Panc1 (cell line): ENCODE measurements at regions not wholly inside any gene's neighbourhood (a gene's known extent, or its start where the extent isn't known, plus 50 kb on each side); places are given as distances from the start of the nearest gene placed in this dataset.
"Not testable (repeated sequence)": the region's sequence is repeated elsewhere in the genome, so short reads cannot be mapped to it uniquely, and the experiment has no call there.

Source experiments
- ATAC-seq: fragments of 200-7000 bp; cut with Tn5 transposase; 2 replicates; pipeline ENCODE4 v1.9.1; 2020; ENCODE audit warnings: mild to moderate bottlenecking, moderate library complexity
- BruUV-seq: library from RNA; stranded (reverse); fragments of 400-500 nt; replicated peaks from 2 replicates; lab custom pipeline; 2021; lab: Mats Ljungman, UMichigan
- CTCF ChIA-PET: fragments of 300-600 bp; sonication (Branson Sonifier 250); formaldehyde crosslinking; loops from one replicate; lab custom pipeline; 2022; ENCODE audit warnings: antibody characterized with exemption; lab: Charles Lee
- POLR2A ChIA-PET: fragments of 300-600 bp; sonication (Branson Sonifier 250); formaldehyde crosslinking; loops from one replicate; lab custom pipeline; 2022; ENCODE audit warnings: antibody characterized with exemption; lab: Charles Lee
- DNase-seq: peaks from one replicate; pipeline ENCODE4 v3.0.0-alpha.2; 2010; ENCODE audit warnings: low read depth, low spot score
- H3K27ac ChIP-seq: 2 replicates; pipeline ENCODE4 v1.5.1; 2011; ENCODE audit warnings: mild to moderate bottlenecking, low read length, inconsistent platforms
- H3K27me3 ChIP-seq: fragments of 200-500 bp; sonication (Bioruptor generic); 2 replicates; pipeline ENCODE4 v1.6.0; 2014; ENCODE audit warnings: low read length, inconsistent platforms; ENCODE audit not compliant: control insufficient read depth, insufficient read depth
- H3K36me3 ChIP-seq: fragments of 200-500 bp; sonication (Bioruptor generic); 2 replicates; pipeline ENCODE4 v1.5.1; 2014; ENCODE audit warnings: inconsistent platforms, mild to moderate bottlenecking, low read length, moderate library complexity; ENCODE audit not compliant: control insufficient read depth, insufficient read depth
- H3K4me1 ChIP-seq: 2 replicates; pipeline ENCODE4 v1.5.1; 2011; ENCODE audit warnings: inconsistent platforms, mild to moderate bottlenecking, low read length, moderate library complexity; ENCODE audit not compliant: control insufficient read depth, insufficient read depth
- H3K4me3 ChIP-seq, 2 experiments: 2 replicates each; pipeline ENCODE4 v1.5.1; 2011 to 2012; ENCODE audit warnings: low read depth in 2 of 2, low read length in 2 of 2, mild to moderate bottlenecking in 2 of 2, inconsistent platforms in 1 of 2, moderate library complexity in 1 of 2
- H3K9me3 ChIP-seq: fragments of 200-500 bp; sonication (Bioruptor generic); 2 replicates; pipeline ENCODE4 v1.5.1; 2014; ENCODE audit warnings: low read depth, mild to moderate bottlenecking, inconsistent platforms, low read length, moderate library complexity; ENCODE audit not compliant: control insufficient read depth, insufficient read depth
- CTCF ChIP-seq: fragments of 450-650 bp; IDR thresholded peaks from 2 replicates; pipeline ENCODE4 v1.5.1; 2017; ENCODE audit warnings: mild to moderate bottlenecking
- POLR2AphosphoS5 ChIP-seq: IDR thresholded peaks from 2 replicates; pipeline ENCODE4 v1.6.1; 2012; ENCODE audit warnings: mild to moderate bottlenecking, low read depth, low read length, moderate library complexity
- SIN3A ChIP-seq: IDR thresholded peaks from 2 replicates; pipeline ENCODE4 v1.6.1; 2012; ENCODE audit warnings: low read depth, mild to moderate bottlenecking, low read length, moderate library complexity, borderline replicate concordance; ENCODE audit not compliant: insufficient read depth
- TCF7L2 ChIP-seq: IDR thresholded peaks from 2 replicates; pipeline ENCODE4 v1.6.1; 2011; ENCODE audit warnings: mild to moderate bottlenecking, low read depth, low read length, inconsistent platforms
- in situ Hi-C: cut with HindIII; loops from 2 replicates; pipeline ENCODE4 v1.10.0; 2016; ENCODE audit warnings: low sequenced_read_pairs, low pct_unique_long_range_greater_than_20kb
- intact Hi-C: fragments of 100-400 bp; cut with micrococcal nuclease; formaldehyde crosslinking; loops from one replicate; pipeline ENCODE4 v1.10.0; 2022; ENCODE audit not compliant: unreplicated experiment
- TF ChIP-seq, protein P1 (sequence below), 2 experiments: IDR thresholded peaks; 2 replicates each; pipeline ENCODE4 v1.6.1; 2011 to 2012; ENCODE audit warnings: low read depth in 2 of 2, control low read depth in 1 of 2, low read length in 1 of 2, mild to moderate bottlenecking in 1 of 2, moderate library complexity in 1 of 2; ENCODE audit not compliant: insufficient read depth in 1 of 2

- ChIA-PET CTCF (no interaction called here), POLR2A (no interaction called here)
- Histone ChIP-seq H3K9me3 (no peaks in the 10 kb centered on the region), H3K4me1 (no peaks in the 10 kb centered on the region), H3K27me3 (no peaks in the 10 kb centered on the region), H3K27ac (no peak overlapping the region), H3K36me3 (no peaks in the 10 kb centered on the region), H3K4me3 (no peak overlapping the region)
- intact Hi-C loops (no loop called here), in situ Hi-C loops (no loop called here)
- ATAC-seq (no peak), DNase-seq (no peak)
- no peak for TF ChIP-seq POLR2AphosphoS5
- no peak for TF ChIP-seq CTCF
- no peak for TF ChIP-seq TCF7L2
- TF ChIP-seq SIN3A: no peak
- TF ChIP-seq, protein P1, sequence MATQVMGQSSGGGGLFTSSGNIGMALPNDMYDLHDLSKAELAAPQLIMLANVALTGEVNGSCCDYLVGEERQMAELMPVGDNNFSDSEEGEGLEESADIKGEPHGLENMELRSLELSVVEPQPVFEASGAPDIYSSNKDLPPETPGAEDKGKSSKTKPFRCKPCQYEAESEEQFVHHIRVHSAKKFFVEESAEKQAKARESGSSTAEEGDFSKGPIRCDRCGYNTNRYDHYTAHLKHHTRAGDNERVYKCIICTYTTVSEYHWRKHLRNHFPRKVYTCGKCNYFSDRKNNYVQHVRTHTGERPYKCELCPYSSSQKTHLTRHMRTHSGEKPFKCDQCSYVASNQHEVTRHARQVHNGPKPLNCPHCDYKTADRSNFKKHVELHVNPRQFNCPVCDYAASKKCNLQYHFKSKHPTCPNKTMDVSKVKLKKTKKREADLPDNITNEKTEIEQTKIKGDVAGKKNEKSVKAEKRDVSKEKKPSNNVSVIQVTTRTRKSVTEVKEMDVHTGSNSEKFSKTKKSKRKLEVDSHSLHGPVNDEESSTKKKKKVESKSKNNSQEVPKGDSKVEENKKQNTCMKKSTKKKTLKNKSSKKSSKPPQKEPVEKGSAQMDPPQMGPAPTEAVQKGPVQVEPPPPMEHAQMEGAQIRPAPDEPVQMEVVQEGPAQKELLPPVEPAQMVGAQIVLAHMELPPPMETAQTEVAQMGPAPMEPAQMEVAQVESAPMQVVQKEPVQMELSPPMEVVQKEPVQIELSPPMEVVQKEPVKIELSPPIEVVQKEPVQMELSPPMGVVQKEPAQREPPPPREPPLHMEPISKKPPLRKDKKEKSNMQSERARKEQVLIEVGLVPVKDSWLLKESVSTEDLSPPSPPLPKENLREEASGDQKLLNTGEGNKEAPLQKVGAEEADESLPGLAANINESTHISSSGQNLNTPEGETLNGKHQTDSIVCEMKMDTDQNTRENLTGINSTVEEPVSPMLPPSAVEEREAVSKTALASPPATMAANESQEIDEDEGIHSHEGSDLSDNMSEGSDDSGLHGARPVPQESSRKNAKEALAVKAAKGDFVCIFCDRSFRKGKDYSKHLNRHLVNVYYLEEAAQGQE (IDR thresholded peaks at IDR 0.05; ENCODE audit: insufficient read depth in 1 of 2, low read depth in 2 of 2, low read length in 1 of 2): no peak
- no TSS peak for BruUV-seq
These were observed 53.8 kb upstream of the USP9X start for GRCh38 chrX:41031256-41031967.

GRCh38 chrX:41033299-41033698, 51.9 kb upstream of the USP9X start:
- no peak for ATAC-seq
- H3K4me3 ChIP-seq: no peak overlapping the region
- intact Hi-C loops (no loop called here), in situ Hi-C loops (no loop called here)
- H3K27ac ChIP-seq: no peak overlapping the region
- ChIA-PET POLR2A (no interaction called here), CTCF (no interaction called here)
- no peaks in the 10 kb centered on the region for H3K9me3 ChIP-seq
- DNase-seq: no peak
- H3K4me1 ChIP-seq: no peaks in the 10 kb centered on the region
- no TSS peak for BruUV-seq
- H3K36me3 ChIP-seq: no peaks in the 10 kb centered on the region
- no peak for TF ChIP-seq SIN3A
- TF ChIP-seq, protein P1 (IDR thresholded peaks at IDR 0.05; ENCODE audit: insufficient read depth in 1 of 2, low read depth in 2 of 2, low read length in 1 of 2): no peak
- TF ChIP-seq CTCF: no peak
- no peak for TF ChIP-seq POLR2AphosphoS5
- TF ChIP-seq TCF7L2: no peak
- no peaks in the 10 kb centered on the region for H3K27me3 ChIP-seq

- in situ Hi-C loops, H3K4me1 ChIP-seq, H3K9me3 ChIP-seq, H3K27ac ChIP-seq, ATAC-seq, H3K36me3 ChIP-seq, DNase-seq, H3K27me3 ChIP-seq, POLR2A ChIA-PET, H3K4me3 ChIP-seq, intact Hi-C loops, BruUV-seq, CTCF ChIA-PET: not testable (repeated sequence)
These were observed 50.3 kb upstream of the USP9X start for GRCh38 chrX:41034902-41035301.
